Ovary (tissue), 3 donors: ENCODE measurements at regions not wholly inside any gene's neighbourhood (a gene's known extent, or its start where the extent isn't known, plus 50 kb on each side); places are given as distances from the start of the nearest gene placed in this dataset.
"Not testable (repeated sequence)": the region's sequence is repeated elsewhere in the genome, so short reads cannot be mapped to it uniquely, and the experiment has no call there.

Experiments used
- EP300 ChIP-seq: sonication (generic); formaldehyde crosslinking; IDR thresholded peaks from one replicate; pipeline ENCODE4 v1.6.1; 2017; ENCODE audit warnings: antibody characterized with exemption
- POLR2A ChIP-seq: fragments of 450-650 bp; IDR thresholded peaks from one replicate; pipeline ENCODE4 v1.6.1; 2017; ENCODE audit warnings: antibody characterized with exemption, mild to moderate bottlenecking, moderate library complexity
- TF ChIP-seq, protein P1 (sequence below), 3 donors: fragments of 450-650 bp in 2 of 3; fragments of 200-600 bp in 1 of 3; IDR thresholded peaks; one replicate each; pipeline versions ENCODE4 v1.5.1 to v1.8.0; 2016 to 2022; ENCODE audit warnings: antibody characterized with exemption in 3 of 3, mild to moderate bottlenecking in 1 of 3
- donor health status: DM: no; HTN: no; CAD: no.

GRCh38 chr11:127933961-127934360 lies 653.4 kb downstream of the ETS1 start:
- TF ChIP-seq, protein P1, sequence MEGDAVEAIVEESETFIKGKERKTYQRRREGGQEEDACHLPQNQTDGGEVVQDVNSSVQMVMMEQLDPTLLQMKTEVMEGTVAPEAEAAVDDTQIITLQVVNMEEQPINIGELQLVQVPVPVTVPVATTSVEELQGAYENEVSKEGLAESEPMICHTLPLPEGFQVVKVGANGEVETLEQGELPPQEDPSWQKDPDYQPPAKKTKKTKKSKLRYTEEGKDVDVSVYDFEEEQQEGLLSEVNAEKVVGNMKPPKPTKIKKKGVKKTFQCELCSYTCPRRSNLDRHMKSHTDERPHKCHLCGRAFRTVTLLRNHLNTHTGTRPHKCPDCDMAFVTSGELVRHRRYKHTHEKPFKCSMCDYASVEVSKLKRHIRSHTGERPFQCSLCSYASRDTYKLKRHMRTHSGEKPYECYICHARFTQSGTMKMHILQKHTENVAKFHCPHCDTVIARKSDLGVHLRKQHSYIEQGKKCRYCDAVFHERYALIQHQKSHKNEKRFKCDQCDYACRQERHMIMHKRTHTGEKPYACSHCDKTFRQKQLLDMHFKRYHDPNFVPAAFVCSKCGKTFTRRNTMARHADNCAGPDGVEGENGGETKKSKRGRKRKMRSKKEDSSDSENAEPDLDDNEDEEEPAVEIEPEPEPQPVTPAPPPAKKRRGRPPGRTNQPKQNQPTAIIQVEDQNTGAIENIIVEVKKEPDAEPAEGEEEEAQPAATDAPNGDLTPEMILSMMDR (IDR thresholded peaks at IDR 0.05), result not testable (repeated sequence)
- TF ChIP-seq EP300, POLR2A: not testable (repeated sequence)
